Hematopoietic multipotent progenitor cell treated with erythropoietin and hydrocortisone succinate and interleukin-3 and kit ligand, for 4 days (in vitro differentiated cells): ENCODE measurements at regions not wholly inside any gene's neighbourhood (a gene's known extent, or its start where the extent isn't known, plus 50 kb on each side); places are given as distances from the start of the nearest gene placed in this dataset.

ENCODE experiments used
- DNase-seq: peaks from one replicate; pipeline ENCODE4 v3.0.0-alpha.2; 2015

DNA sequence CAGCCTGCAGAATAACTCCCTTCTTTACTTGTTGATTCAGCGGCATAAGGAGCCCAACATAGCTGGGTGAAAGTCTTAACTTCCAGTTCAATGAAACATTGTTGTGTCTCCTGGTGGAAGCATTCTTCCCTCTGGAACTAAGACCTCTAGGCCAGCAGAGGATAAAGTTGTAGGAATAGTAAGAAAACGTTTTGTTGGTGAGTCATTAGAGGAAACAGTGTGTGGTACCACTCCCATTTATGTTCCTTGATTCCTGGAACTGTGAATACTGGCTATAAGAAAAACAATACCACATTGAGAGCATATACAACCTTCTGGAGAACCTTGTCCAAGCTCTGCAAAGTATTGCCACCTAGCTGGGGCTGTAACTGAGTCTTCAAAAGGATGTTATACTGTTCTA, 737.4 kb upstream of the ZP4 start:
- no peak for DNase-seq

DNA sequence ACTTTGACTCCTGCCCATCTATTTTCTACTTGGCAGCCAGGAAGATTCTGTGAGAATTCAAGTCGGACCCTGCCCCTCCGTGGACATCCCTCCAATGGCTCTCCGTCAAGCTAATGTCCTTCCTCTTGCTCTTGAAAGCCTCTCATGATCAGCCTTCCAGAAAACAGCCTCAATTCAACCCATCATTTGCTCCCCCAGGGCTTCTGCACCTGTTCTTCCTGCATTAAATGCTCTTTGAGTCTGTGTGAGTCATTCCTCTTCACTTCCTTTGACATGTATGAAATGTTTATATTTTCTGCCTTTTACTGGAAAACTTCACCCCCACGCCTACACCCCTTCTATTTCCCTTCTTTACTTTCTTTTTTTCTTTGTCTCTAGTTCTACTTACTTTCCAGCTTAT, 734.1 kb upstream of the ZP4 start:
- no peak for DNase-seq

GRCh38 chr1:238621405-238621804, 730.7 kb upstream of the ZP4 start:
- no peak for DNase-seq

GRCh38 chr1:238619652-238620051, 728.9 kb upstream of the ZP4 start:
- DNase-seq = no peak

DNA sequence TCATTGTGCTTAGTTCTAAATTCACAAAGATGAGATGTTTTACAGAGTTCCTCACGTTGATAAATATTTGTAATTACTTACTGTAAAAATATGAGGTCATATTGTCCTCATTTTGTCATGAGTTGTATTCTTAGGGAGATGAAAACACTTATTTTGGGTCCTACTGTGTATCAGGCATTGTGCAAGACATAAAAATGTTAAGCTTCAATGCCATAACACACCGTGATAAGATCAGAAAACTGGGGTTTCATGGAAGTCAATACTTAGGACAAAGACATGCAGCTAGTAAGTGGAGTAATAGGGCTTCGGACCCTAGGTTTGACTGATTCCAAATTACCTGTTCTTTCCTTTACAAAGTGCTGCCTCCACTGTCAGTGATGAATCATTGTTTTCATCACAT, 720.7 kb upstream of the ZP4 start:
- no peak for DNase-seq

- peak; percentile 9 for DNase-seq
Measured at GRCh38 chr1:238608144-238608543, 717.4 kb upstream of the ZP4 start.

GRCh38 chr1:238606896-238607295, 716.2 kb upstream of the ZP4 start:
- peak; percentile 82 for DNase-seq

- DNase-seq = no peak
Measured at GRCh38 chr1:238606457-238606856, 715.7 kb upstream of the ZP4 start.

DNA sequence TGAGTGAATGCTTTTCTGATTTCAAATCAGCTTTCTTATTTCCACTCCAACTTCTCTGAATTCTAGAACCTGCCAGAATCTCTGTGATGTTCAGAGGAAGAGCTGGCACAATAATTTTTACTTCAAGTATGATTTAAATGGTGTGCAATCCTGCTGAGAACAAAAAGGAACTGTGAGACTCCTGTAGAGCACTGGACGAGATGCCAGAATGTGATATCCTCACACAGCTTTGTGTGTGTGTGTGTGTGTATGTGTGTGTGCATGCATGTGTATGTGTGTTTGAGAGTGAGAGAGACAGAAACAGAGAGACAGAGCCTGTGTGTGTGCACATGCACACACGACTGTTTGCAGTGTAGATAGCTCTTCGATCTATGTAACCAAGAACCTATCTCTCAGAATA, 713.6 kb upstream of the ZP4 start:
- peak; percentile 8 for DNase-seq

GRCh38 chr1:238601604-238602003, 710.9 kb upstream of the ZP4 start:
- peak; percentile 25 for DNase-seq

DNA sequence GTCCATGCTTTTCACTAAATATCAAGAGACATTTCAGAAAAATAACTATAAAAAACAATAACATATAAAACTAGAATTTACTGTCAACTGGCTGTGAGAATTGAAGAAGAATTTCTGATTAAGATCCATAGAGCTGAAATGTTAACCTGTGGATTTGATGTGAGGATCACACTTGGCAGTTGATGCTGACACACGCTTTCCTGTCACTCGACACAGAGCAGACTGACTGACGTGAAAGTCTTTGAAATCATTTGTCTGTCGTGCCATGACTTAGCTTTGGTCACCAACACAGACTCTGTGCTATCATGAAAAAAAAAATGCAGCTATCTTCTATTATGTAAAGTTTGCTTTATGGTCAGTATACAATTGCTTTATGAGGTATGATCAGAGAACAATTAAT, 706.0 kb upstream of the ZP4 start:
- DNase-seq = no peak

GRCh38 chr1:238592621-238593020, 701.9 kb upstream of the ZP4 start:
- no peak for DNase-seq

GRCh38 chr1:238589843-238590435, 699.2 kb upstream of the ZP4 start:
- DNase-seq = no peak

- no peak for DNase-seq
Measured at GRCh38 chr1:238582816-238583215, 692.1 kb upstream of the ZP4 start.

- DNase-seq = no peak
Measured at GRCh38 chr1:238581332-238581731, 690.6 kb upstream of the ZP4 start.

DNA sequence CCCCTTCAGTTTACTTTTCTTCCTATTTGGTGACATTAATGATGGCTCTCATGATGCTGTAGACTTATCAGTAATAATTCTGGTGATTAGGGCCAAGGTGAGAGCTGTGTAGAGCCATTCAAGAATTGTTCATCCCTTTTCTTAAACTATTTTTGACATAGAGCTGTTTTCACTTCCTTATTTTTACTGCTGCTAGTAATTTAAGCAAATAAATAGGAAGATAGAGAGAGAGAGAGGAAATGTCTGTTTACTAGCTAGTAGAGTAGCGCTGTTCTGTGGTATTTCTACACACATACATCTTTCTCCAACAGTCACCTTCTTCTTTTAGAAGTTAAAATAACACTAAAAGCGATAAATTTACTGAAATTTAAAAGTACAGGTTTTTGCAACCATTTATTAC, 678.0 kb upstream of the ZP4 start:
- DNase-seq = peak; percentile 33

DNA sequence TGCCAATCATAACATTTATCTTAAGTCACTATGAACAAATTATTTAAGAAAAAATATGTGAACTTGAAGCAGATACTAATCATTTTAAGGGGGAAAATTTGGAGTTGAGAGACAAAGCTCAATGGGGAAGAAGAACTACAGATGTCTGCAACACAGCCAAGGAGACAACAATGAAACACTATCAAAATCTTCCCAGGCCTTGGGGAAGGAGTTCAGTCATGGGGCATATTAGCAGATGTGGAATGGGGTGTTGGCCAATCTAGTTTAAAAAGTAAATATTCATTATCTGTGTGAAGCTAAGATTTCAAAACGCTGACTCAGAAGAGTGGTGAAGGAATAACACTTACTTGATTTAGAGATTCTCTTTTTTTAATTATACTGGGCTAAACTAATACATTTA, 671.6 kb upstream of the ZP4 start:
- no peak for DNase-seq

DNA sequence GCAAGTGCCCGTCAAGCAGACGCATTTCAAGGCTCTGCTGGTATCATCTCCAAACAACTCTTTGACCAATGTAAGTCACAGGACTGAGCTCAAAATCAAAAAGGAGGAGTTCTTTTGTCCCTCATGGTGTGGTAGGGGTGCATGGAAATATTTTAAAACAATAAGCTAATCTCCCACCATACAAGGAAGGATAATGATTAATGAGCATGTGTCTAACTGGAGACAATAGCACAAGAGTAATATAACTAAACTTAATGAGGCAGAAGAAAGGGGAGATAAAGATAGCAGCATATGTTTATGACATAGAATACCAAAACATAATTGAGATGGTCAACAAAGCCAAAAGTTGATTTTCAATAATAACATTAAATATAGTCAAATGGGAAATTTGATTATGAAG, 668.0 kb upstream of the ZP4 start:
- no peak for DNase-seq

DNA sequence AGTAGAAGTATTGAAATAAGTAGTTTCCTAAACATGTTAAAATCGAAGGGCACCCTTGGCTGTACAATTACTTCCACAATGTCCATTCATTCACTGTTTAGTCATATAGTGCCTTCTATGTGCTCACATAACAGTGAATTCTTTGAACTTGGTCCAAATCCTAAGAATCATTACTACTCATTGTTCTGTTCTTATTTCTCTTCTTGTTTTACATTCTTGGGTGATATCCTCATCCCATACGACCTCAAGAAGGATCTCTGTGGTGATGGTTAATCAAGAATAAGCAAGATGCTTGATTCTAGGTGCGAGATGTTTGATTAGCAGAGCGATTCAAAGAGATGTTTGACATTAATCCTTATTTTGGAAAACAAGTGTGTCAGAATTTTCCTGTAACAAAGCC, 667.4 kb upstream of the ZP4 start:
- DNase-seq = no peak

- DNase-seq = no peak
Measured at GRCh38 chr1:238552271-238552670, 661.5 kb upstream of the ZP4 start.

DNA sequence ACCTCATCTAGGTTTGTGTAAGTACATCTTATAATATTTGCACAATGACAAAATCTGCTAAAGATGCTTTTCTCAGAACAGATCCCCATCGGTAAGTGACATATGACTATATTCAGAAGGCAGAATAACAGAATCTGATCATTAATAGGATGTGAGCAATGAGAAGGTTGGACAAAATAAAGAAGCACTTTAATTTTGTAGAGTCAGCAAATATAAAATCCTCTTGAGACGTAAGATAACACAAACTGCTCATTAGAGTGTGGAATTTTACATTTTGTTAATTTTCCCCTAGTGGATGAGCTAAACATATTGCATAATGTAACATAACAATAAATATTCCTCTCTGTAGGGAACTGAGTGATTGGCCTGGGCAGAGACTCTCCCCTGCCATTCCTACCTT, 658.4 kb upstream of the ZP4 start:
- DNase-seq = no peak

DNA sequence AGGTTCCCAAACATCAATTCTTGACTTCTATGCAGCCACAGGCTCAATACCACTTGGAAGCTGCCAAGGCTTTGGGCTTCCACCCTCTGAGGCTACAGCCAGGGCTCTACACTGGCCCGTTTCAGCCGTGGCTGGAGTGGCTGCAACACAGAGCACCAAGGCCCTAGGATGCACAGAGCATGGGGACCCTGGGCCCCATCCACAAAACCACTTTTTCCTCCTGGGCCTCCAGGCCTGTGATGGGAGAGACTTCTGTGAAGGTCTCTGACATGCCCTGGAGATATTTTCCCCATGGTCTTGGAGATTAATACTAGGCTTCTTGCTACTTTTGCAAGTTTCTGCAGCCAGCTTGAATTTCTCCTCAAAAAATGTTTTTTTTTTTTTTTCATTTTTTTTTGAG, 655.4 kb upstream of the ZP4 start:
- DNase-seq = no peak

DNA sequence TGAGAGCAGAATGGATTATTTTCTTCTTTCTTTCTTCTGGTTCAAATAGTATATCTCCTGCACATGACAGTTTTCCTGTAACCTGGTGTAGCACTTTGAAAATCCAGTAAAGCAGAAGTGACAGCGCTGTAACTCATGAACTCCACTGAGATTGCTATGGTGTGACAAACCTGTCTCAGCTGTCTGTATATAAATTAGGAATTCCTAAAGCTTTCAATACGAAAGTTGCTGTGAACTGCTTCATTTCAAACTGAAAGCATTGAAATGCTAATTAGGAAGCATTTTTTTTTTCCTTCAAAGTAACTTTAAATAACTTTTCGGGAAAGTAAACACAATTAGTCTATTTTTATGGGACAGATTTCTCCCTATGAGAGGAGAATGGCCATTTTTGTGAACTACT, 646.9 kb upstream of the ZP4 start:
- no peak for DNase-seq

DNA sequence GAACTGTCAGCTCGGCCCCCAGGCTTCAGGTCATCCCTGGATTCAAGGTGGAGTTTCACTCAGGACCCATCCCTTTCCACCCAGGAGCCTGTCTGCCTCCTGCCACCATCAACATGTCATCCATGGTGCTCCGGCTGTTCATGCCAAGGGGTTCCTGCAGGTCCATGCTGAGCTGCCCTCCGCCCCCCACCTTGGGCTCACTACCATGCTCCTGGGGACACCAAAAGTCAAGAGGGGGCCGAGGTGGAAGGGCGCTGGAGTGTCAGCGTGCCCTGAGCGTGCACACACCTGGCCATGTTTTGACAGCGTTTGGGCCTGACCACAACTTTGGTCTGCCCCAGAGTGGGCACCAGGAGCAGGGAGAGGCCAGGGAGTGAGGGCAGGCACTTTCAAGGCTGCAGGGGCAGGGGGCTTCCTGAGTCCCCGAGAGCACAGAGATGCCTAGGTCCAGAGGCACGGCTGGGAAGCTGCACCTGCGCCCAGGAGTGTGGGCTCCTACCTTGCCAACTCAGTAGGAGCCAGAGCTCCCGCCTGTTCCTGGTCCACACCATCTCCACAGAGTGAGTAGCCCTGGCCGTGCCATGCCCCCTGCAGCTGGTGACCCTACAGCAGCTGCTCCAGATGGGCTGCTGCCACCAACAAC, 639.6 kb upstream of the ZP4 start:
- no peak for DNase-seq

- DNase-seq = no peak
Measured at GRCh38 chr1:238517711-238518110, 627.0 kb upstream of the ZP4 start.
